ENCODE measurements at regions not wholly inside any gene's neighbourhood (a gene's known extent, or its start where the extent isn't known, plus 50 kb on each side); places are given as distances from the start of the nearest gene placed in this dataset.

DNA sequence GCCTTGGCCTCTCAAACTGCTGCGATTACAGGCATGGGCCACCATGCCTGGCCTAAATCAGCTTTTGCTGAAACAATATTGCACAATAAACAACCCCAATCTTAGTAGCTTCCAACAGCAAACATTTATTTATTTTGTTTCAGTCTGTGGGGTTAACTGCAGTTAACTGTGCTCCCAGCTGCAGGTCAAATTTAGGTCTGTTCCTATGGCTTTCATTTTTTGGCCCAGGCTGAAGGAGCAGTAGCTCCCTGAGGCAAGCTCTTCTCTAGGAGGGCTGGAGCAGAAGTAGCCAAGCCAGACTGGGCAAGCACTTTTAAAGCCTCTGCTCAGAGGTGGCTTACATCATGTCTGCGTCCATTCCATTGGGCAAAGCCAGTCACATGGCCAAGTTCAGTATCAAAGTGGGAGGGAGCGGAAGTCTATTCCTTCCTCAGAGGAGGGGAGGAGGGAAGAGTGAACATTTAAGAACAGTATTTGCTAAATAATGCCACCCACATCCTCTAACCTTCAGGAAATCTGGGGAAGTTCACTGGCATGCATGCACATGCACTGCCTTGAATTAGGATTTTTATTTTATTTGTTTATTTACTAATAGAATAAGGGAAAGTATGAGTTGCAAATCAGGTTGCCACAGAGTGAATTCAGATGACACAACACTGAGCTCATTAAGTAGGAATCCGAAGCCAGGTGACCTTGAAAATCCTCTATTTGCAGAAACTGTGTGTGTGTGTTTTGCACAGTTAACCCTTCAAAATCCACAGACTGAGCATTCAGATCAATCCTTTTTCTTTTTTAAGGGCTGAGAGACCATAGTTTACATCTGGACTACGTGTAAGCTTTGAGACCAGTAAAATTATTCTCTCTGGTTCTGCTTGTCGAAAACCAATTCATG, 122.0 kb upstream of the SEL1L start:
- no peaks in the 10 kb centered on the region for H3K9me3 ChIP-seq (ENCODE audit: control insufficient read depth, low read length)
- no peaks in the 10 kb centered on the region for H3K79me1 ChIP-seq (replicated peaks; ENCODE audit: low read length, poor library complexity, severe bottlenecking)
- H3K4ac ChIP-seq (ENCODE audit: low read depth in 1 of 2, low read length in 2 of 2), result no peak overlapping the region
- 71% methylated on average over 6 of the region's 6 CpGs for WGBS
- H3K4me1 ChIP-seq (ENCODE audit: control insufficient read depth, insufficient read depth, low read depth, low read length), result no peaks in the 10 kb centered on the region
- no peak overlapping the region for H4K91ac ChIP-seq (ENCODE audit: low read length)
- no peak overlapping the region for H2AK5ac ChIP-seq (ENCODE audit: low read length, severe bottlenecking)
- DNase-seq, result no peak
- H2BK120ac ChIP-seq (ENCODE audit: low read depth, low read length), result no peak overlapping the region
- H3K27me3 ChIP-seq (ENCODE audit: control insufficient read depth in 1 of 2, insufficient read depth in 1 of 2, low read length in 2 of 2), result no peaks in the 10 kb centered on the region
- no peak overlapping the region for H2BK12ac ChIP-seq (ENCODE audit: low read length in 2 of 2)
- no peaks in the 10 kb centered on the region for H3K36me3 ChIP-seq (ENCODE audit: control insufficient read depth in 1 of 2, insufficient read depth in 2 of 2, low read depth in 1 of 2, low read length in 2 of 2)
- no peak overlapping the region for H3K4me2 ChIP-seq (ENCODE audit: low read length, poor library complexity, severe bottlenecking)
- H3K27ac ChIP-seq (ENCODE audit: low read length, poor library complexity, severe bottlenecking), result no peak overlapping the region
- H2BK15ac ChIP-seq (ENCODE audit: low read depth, poor library complexity, severe bottlenecking), result no peak overlapping the region
- no peak overlapping the region for H2AFZ ChIP-seq (ENCODE audit: low read depth, low read length)
- no peak overlapping the region for H3K4me3 ChIP-seq (ENCODE audit: insufficient read depth in 1 of 2, low read depth in 1 of 2, low read length in 2 of 2)
- no peak overlapping the region for H2BK5ac ChIP-seq (ENCODE audit: low read depth, low read length, poor library complexity, severe bottlenecking)
- H4K8ac ChIP-seq (ENCODE audit: low read length), result no peak overlapping the region
- no peak overlapping the region for H3K18ac ChIP-seq (ENCODE audit: low read depth in 1 of 2, low read length in 2 of 2)
- no peak overlapping the region for H3K14ac ChIP-seq (ENCODE audit: low read length in 2 of 2)
- H3K23ac ChIP-seq (ENCODE audit: low read length in 2 of 2), result no peak overlapping the region
- peak overlapping the region; percentile 72 for H3K9ac ChIP-seq (ENCODE audit: low read length)

DNA sequence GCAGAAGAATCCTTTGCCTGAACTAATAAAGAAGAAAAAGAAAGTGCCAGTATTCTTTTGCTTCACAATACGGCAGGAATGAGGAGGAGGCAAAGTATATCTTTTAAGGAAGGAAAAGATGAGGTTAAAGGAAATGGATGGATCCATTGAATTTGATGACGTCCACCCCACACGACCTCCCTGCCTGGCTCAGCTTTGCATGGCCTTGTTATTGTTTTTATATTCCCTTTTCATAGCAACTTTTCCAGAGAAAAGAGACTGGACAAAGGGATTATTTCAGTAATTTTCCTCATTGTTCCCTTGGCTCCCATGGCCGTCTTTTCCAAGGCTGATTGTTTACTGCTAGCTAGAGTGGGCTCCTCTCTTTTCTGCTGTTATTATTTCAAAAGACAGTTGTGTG, 123.2 kb upstream of the SEL1L start:
- Histone ChIP-seq H3K9me3 (ENCODE audit: control insufficient read depth, low read length) (no peaks in the 10 kb centered on the region), H3K23ac (ENCODE audit: low read length in 2 of 2) (no peak overlapping the region), H2BK5ac (ENCODE audit: low read depth, low read length, poor library complexity, severe bottlenecking) (no peak overlapping the region), H3K14ac (ENCODE audit: low read length in 2 of 2) (no peak overlapping the region), H3K4ac (ENCODE audit: low read depth in 1 of 2, low read length in 2 of 2) (no peak overlapping the region), H4K91ac (ENCODE audit: low read length) (no peak overlapping the region), H3K9ac (ENCODE audit: low read length) (peak overlapping the region; percentile 72), H2AK5ac (ENCODE audit: low read length, severe bottlenecking) (no peak overlapping the region), H3K18ac (ENCODE audit: low read depth in 1 of 2, low read length in 2 of 2) (no peak overlapping the region), H3K27ac (ENCODE audit: low read length, poor library complexity, severe bottlenecking) (no peak overlapping the region), H3K4me2 (ENCODE audit: low read length, poor library complexity, severe bottlenecking) (no peak overlapping the region), H3K36me3 (ENCODE audit: control insufficient read depth in 1 of 2, insufficient read depth in 2 of 2, low read depth in 1 of 2, low read length in 2 of 2) (no peaks in the 10 kb centered on the region), H3K27me3 (ENCODE audit: control insufficient read depth in 1 of 2, insufficient read depth in 1 of 2, low read length in 2 of 2) (no peaks in the 10 kb centered on the region), H2BK12ac (ENCODE audit: low read length in 2 of 2) (no peak overlapping the region), H3K79me1 (replicated peaks; ENCODE audit: low read length, poor library complexity, severe bottlenecking) (no peaks in the 10 kb centered on the region), H3K4me3 (ENCODE audit: insufficient read depth in 1 of 2, low read depth in 1 of 2, low read length in 2 of 2) (peak overlapping the region in 1 of 2 experiments; percentile 27), H2BK15ac (ENCODE audit: low read depth, poor library complexity, severe bottlenecking) (no peak overlapping the region), H2BK120ac (ENCODE audit: low read depth, low read length) (no peak overlapping the region), H2AFZ (ENCODE audit: low read depth, low read length) (no peak overlapping the region), H4K8ac (ENCODE audit: low read length) (no peak overlapping the region), H3K4me1 (ENCODE audit: control insufficient read depth, insufficient read depth, low read depth, low read length) (no peaks in the 10 kb centered on the region)
- 82% methylated on average over 2 of the region's 4 CpGs for WGBS
- DNase-seq, result no peak

- Histone ChIP-seq H3K9ac (ENCODE audit: low read length) (no peak overlapping the region), H3K4me1 (ENCODE audit: control insufficient read depth, insufficient read depth, low read depth, low read length) (no peaks in the 10 kb centered on the region), H3K79me1 (replicated peaks; ENCODE audit: low read length, poor library complexity, severe bottlenecking) (no peaks in the 10 kb centered on the region), H3K4me2 (ENCODE audit: low read length, poor library complexity, severe bottlenecking) (no peak overlapping the region), H2BK5ac (ENCODE audit: low read depth, low read length, poor library complexity, severe bottlenecking) (no peak overlapping the region), H3K4me3 (ENCODE audit: insufficient read depth in 1 of 2, low read depth in 1 of 2, low read length in 2 of 2) (no peak overlapping the region), H3K27ac (ENCODE audit: low read length, poor library complexity, severe bottlenecking) (no peak overlapping the region), H2BK120ac (ENCODE audit: low read depth, low read length) (no peak overlapping the region), H2BK12ac (ENCODE audit: low read length in 2 of 2) (no peak overlapping the region), H3K9me3 (ENCODE audit: control insufficient read depth, low read length) (no peaks in the 10 kb centered on the region), H2BK15ac (ENCODE audit: low read depth, poor library complexity, severe bottlenecking) (no peak overlapping the region), H3K18ac (ENCODE audit: low read depth in 1 of 2, low read length in 2 of 2) (no peak overlapping the region), H3K27me3 (ENCODE audit: control insufficient read depth in 1 of 2, insufficient read depth in 1 of 2, low read length in 2 of 2) (no peaks in the 10 kb centered on the region), H3K14ac (ENCODE audit: low read length in 2 of 2) (no peak overlapping the region), H4K91ac (ENCODE audit: low read length) (no peak overlapping the region), H3K36me3 (ENCODE audit: control insufficient read depth in 1 of 2, insufficient read depth in 2 of 2, low read depth in 1 of 2, low read length in 2 of 2) (no peaks in the 10 kb centered on the region), H4K8ac (ENCODE audit: low read length) (no peak overlapping the region), H3K4ac (ENCODE audit: low read depth in 1 of 2, low read length in 2 of 2) (no peak overlapping the region), H3K23ac (ENCODE audit: low read length in 2 of 2) (no peak overlapping the region), H2AFZ (ENCODE audit: low read depth, low read length) (no peak overlapping the region), H2AK5ac (ENCODE audit: low read length, severe bottlenecking) (no peak overlapping the region)
- 61% methylated on average over 5 of the region's 5 CpGs for WGBS
- no peak for DNase-seq
Observed at GRCh38 chr14:81662066-81662465, 128.4 kb upstream of the SEL1L start.

- Histone ChIP-seq H3K4ac (ENCODE audit: low read depth in 1 of 2, low read length in 2 of 2) (no peak overlapping the region), H4K8ac (ENCODE audit: low read length) (no peak overlapping the region), H3K79me1 (replicated peaks; ENCODE audit: low read length, poor library complexity, severe bottlenecking) (no peaks in the 10 kb centered on the region), H3K9ac (ENCODE audit: low read length) (no peak overlapping the region), H4K91ac (ENCODE audit: low read length) (no peak overlapping the region), H3K36me3 (ENCODE audit: control insufficient read depth in 1 of 2, insufficient read depth in 2 of 2, low read depth in 1 of 2, low read length in 2 of 2) (no peaks in the 10 kb centered on the region), H3K14ac (ENCODE audit: low read length in 2 of 2) (no peak overlapping the region), H3K27me3 (ENCODE audit: control insufficient read depth in 1 of 2, insufficient read depth in 1 of 2, low read length in 2 of 2) (no peaks in the 10 kb centered on the region), H2BK5ac (ENCODE audit: low read depth, low read length, poor library complexity, severe bottlenecking) (no peak overlapping the region), H3K4me3 (ENCODE audit: insufficient read depth in 1 of 2, low read depth in 1 of 2, low read length in 2 of 2) (no peak overlapping the region), H2AK5ac (ENCODE audit: low read length, severe bottlenecking) (no peak overlapping the region), H2BK12ac (ENCODE audit: low read length in 2 of 2) (no peak overlapping the region), H3K27ac (ENCODE audit: low read length, poor library complexity, severe bottlenecking) (no peak overlapping the region), H2AFZ (ENCODE audit: low read depth, low read length) (no peak overlapping the region), H3K4me2 (ENCODE audit: low read length, poor library complexity, severe bottlenecking) (no peak overlapping the region), H3K9me3 (ENCODE audit: control insufficient read depth, low read length) (no peaks in the 10 kb centered on the region), H2BK15ac (ENCODE audit: low read depth, poor library complexity, severe bottlenecking) (no peak overlapping the region), H3K18ac (ENCODE audit: low read depth in 1 of 2, low read length in 2 of 2) (no peak overlapping the region), H2BK120ac (ENCODE audit: low read depth, low read length) (no peak overlapping the region), H3K23ac (ENCODE audit: low read length in 2 of 2) (no peak overlapping the region), H3K4me1 (ENCODE audit: control insufficient read depth, insufficient read depth, low read depth, low read length) (no peaks in the 10 kb centered on the region)
- WGBS, result 59% methylated on average over 2 of the region's 2 CpGs
- no peak for DNase-seq
Observed at GRCh38 chr14:81662570-81663197, 129.0 kb upstream of the SEL1L start.
